ENCODE measurements at regions not wholly inside any gene's neighbourhood (a gene's known extent, or its start where the extent isn't known, plus 50 kb on each side); places are given as distances from the start of the nearest gene placed in this dataset.

- Histone ChIP-seq H3K4me3 (ENCODE audit: low read length in 2 of 2) (no peak overlapping the region), H3K27ac (ENCODE audit: low read length) (no peak overlapping the region), H3K36me3 (ENCODE audit: control insufficient read depth in 2 of 2, insufficient read depth in 2 of 2, low read length in 2 of 2) (no peaks in the 10 kb centered on the region), H3K9ac (ENCODE audit: low read length in 2 of 2) (no peak overlapping the region), H3K27me3 (ENCODE audit: control insufficient read depth in 1 of 2, insufficient read depth in 2 of 2, low read length in 2 of 2) (no peaks in the 10 kb centered on the region), H3K9me3 (ENCODE audit: control insufficient read depth in 2 of 2, low read length in 2 of 2) (no peaks in the 10 kb centered on the region), H3K4me1 (ENCODE audit: control insufficient read depth, insufficient read depth, low read length) (no peaks in the 10 kb centered on the region)
Measured at GRCh38 chr2:133717497-133717896, 149.2 kb upstream of the NCKAP5 start.

DNA sequence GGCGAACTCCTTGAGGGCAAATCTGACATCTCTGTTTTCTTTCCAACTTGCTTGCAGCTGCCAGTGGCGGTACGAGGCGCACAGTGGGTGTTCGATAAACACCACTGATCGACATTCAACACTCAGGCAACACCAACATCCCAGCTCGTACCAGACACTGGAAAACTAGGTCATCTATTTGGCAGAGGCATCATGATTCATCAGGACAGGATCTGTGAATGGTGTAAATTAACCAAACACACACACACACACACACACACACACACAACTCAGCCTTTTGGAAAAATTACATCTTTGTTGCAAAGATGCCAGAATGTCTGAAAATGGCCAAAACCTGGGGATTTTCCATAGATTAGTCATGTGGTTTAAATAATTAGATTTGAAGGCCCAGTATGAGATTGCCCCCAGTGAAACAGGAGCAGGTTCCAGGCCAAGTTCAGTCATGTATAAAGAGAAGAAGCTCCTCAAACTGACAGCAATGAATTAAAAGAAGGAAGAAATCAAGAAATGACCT, 150.5 kb upstream of the NCKAP5 start:
- no peaks in the 10 kb centered on the region for H3K4me1 ChIP-seq (ENCODE audit: control insufficient read depth, insufficient read depth, low read length)
- no peak overlapping the region for H3K27ac ChIP-seq (ENCODE audit: low read length)
- H3K9me3 ChIP-seq (ENCODE audit: control insufficient read depth in 2 of 2, low read length in 2 of 2), result no peaks in the 10 kb centered on the region
- H3K27me3 ChIP-seq (ENCODE audit: control insufficient read depth in 1 of 2, insufficient read depth in 2 of 2, low read length in 2 of 2), result no peaks in the 10 kb centered on the region
- no peak overlapping the region for H3K9ac ChIP-seq (ENCODE audit: low read length in 2 of 2)
- H3K4me3 ChIP-seq (ENCODE audit: low read length in 2 of 2), result no peak overlapping the region
- H3K36me3 ChIP-seq (ENCODE audit: control insufficient read depth in 2 of 2, insufficient read depth in 2 of 2, low read length in 2 of 2), result no peaks in the 10 kb centered on the region

GRCh38 chr2:133720429-133720828, 152.2 kb upstream of the NCKAP5 start:
- H3K27ac ChIP-seq (ENCODE audit: low read length), result no peak overlapping the region
- no peaks in the 10 kb centered on the region for H3K9me3 ChIP-seq (ENCODE audit: control insufficient read depth in 2 of 2, low read length in 2 of 2)
- H3K36me3 ChIP-seq (ENCODE audit: control insufficient read depth in 2 of 2, insufficient read depth in 2 of 2, low read length in 2 of 2), result no peaks in the 10 kb centered on the region
- H3K9ac ChIP-seq (ENCODE audit: low read length in 2 of 2), result no peak overlapping the region
- H3K27me3 ChIP-seq (ENCODE audit: control insufficient read depth in 1 of 2, insufficient read depth in 2 of 2, low read length in 2 of 2), result no peaks in the 10 kb centered on the region
- no peak overlapping the region for H3K4me3 ChIP-seq (ENCODE audit: low read length in 2 of 2)
- no peaks in the 10 kb centered on the region for H3K4me1 ChIP-seq (ENCODE audit: control insufficient read depth, insufficient read depth, low read length)

DNA sequence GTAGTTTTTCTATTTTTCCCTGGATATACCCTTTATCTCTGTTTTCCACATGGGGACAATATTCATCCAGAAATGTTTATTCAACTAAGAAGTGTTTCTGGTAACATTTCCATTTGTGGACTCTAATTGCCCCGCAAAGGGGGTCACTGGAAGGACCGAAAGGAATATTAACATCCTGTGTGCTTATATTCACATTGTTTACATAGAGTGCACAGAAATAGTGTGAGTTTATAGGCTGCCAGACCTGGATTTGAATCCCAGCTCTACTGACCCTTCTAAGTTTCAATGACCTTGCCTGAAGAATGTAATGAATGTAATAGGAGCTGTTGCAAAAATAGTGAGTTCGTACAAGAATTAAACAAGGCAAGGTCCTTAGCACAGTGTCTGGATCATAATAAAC, 152.9 kb upstream of the NCKAP5 start:
- Histone ChIP-seq H3K9ac (ENCODE audit: low read length in 2 of 2) (no peak overlapping the region), H3K4me1 (ENCODE audit: control insufficient read depth, insufficient read depth, low read length) (no peaks in the 10 kb centered on the region), H3K4me3 (ENCODE audit: low read length in 2 of 2) (no peak overlapping the region), H3K36me3 (ENCODE audit: control insufficient read depth in 2 of 2, insufficient read depth in 2 of 2, low read length in 2 of 2) (no peaks in the 10 kb centered on the region), H3K9me3 (ENCODE audit: control insufficient read depth in 2 of 2, low read length in 2 of 2) (no peaks in the 10 kb centered on the region), H3K27me3 (ENCODE audit: control insufficient read depth in 1 of 2, insufficient read depth in 2 of 2, low read length in 2 of 2) (no peaks in the 10 kb centered on the region), H3K27ac (ENCODE audit: low read length) (no peak overlapping the region)

DNA sequence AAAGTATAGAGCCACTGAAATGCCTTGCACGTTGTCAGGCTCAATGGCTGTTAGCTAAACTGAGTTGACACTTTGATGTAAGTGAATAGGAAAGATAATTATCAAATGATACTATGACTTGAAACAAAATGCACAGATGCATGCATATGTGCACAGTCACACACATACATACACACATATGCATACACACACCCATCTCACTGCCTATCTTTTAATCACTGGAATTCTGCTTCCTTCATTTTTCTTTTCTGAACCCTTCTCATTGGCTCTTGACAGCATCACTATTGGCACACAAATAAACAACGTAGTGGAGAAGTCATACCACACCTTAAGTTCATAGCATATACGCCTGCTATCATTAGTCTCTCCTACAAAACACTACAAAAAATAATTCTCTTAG, 154.9 kb upstream of the NCKAP5 start:
- Histone ChIP-seq H3K36me3 (ENCODE audit: control insufficient read depth in 2 of 2, insufficient read depth in 2 of 2, low read length in 2 of 2) (no peaks in the 10 kb centered on the region), H3K4me1 (ENCODE audit: control insufficient read depth, insufficient read depth, low read length) (peaks cover 6% of the 10 kb centered on the region)

DNA sequence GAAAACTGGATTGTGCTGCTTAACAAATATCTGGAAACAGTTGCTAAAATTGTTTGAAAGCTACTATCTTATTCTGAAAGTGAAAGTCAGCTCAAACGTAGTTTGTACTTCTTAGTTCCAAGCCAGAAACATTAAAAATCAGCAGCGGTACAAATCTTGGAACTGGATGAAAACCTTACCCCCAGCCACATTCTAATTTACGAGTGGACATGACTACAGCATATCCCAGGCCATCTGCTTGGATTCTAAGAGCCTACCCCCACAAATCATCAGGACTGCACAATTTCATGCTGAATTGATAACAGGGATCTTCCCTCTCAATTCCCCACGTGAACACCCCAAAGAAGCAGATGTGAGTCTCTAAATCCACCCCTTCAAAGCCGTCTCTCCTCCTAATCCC, 158.7 kb upstream of the NCKAP5 start:
- H3K27ac ChIP-seq (ENCODE audit: low read length), result no peak overlapping the region
- H3K9me3 ChIP-seq (ENCODE audit: control insufficient read depth in 2 of 2, low read length in 2 of 2), result no peaks in the 10 kb centered on the region
- no peaks in the 10 kb centered on the region for H3K36me3 ChIP-seq (ENCODE audit: control insufficient read depth in 2 of 2, insufficient read depth in 2 of 2, low read length in 2 of 2)
- no peak overlapping the region for H3K9ac ChIP-seq (ENCODE audit: low read length in 2 of 2)
- H3K4me1 ChIP-seq (ENCODE audit: control insufficient read depth, insufficient read depth, low read length), result peaks cover 6% of the 10 kb centered on the region
- H3K4me3 ChIP-seq (ENCODE audit: low read length in 2 of 2), result peak overlapping the region; percentile 29 to 50
- no peaks in the 10 kb centered on the region for H3K27me3 ChIP-seq (ENCODE audit: control insufficient read depth in 1 of 2, insufficient read depth in 2 of 2, low read length in 2 of 2)

More for the DNA sequence above, 154.9 kb upstream of the NCKAP5 start:
- Histone ChIP-seq H3K9ac (ENCODE audit: low read length in 2 of 2) (no peak overlapping the region), H3K27ac (ENCODE audit: low read length) (no peak overlapping the region), H3K4me3 (ENCODE audit: low read length in 2 of 2) (no peak overlapping the region), H3K9me3 (ENCODE audit: control insufficient read depth in 2 of 2, low read length in 2 of 2) (no peaks in the 10 kb centered on the region), H3K27me3 (ENCODE audit: control insufficient read depth in 1 of 2, insufficient read depth in 2 of 2, low read length in 2 of 2) (no peaks in the 10 kb centered on the region)

GRCh38 chr2:133732059-133732458, 163.8 kb upstream of the NCKAP5 start:
- no peak overlapping the region for H3K9ac ChIP-seq (ENCODE audit: low read length in 2 of 2)
- H3K4me1 ChIP-seq (ENCODE audit: control insufficient read depth, insufficient read depth, low read length), result peaks cover 4% of the 10 kb centered on the region
- H3K27ac ChIP-seq (ENCODE audit: low read length), result no peak overlapping the region
- no peaks in the 10 kb centered on the region for H3K27me3 ChIP-seq (ENCODE audit: control insufficient read depth in 1 of 2, insufficient read depth in 2 of 2, low read length in 2 of 2)
- H3K9me3 ChIP-seq (ENCODE audit: control insufficient read depth in 2 of 2, low read length in 2 of 2), result no peaks in the 10 kb centered on the region
- H3K4me3 ChIP-seq (ENCODE audit: low read length in 2 of 2), result no peak overlapping the region
- H3K36me3 ChIP-seq (ENCODE audit: control insufficient read depth in 2 of 2, insufficient read depth in 2 of 2, low read length in 2 of 2), result no peaks in the 10 kb centered on the region

DNA sequence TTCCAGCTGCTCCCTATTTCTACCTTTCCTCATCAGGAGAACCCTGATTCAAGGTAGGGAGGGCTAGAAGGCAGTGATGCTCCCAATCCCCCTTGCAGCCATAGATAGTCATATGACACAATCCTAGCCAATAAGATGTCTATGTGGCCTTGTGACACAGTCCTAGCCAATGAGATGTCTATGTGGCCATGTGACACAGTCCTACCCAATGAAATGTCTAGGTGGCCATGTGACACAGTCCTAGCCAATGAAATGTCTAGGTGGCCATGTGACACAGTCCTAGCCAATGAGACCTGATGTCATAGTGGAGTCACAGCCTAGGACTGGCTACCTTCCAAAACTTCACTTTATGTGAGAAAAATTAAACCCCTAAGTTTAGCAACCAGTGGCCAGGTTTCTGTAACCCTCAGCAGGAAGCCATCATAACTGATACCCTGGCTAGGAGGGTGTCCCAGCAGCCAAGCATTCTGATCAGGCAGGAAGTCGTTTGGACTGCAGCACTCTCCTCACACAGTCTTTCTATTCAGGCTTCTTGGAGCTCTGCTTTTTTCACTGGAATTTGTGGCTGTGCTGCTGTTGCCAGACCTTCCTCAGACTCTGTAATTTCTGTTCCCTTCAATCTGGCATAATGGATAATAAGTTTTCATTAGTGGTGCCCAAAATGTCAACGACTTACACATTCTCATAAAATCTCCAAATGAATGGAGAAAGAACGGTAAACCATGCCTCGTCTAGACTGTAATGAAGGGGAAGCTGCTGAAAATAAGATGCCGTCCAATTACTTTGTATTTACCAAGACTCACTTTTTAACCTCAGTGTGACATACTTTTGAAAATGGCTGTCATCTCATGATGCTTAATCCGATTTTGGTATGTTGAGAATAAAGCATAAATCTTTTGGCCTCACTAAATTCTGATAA, 165.0 kb upstream of the NCKAP5 start:
- H3K27ac ChIP-seq (ENCODE audit: low read length), result no peak overlapping the region
- H3K36me3 ChIP-seq (ENCODE audit: control insufficient read depth in 2 of 2, insufficient read depth in 2 of 2, low read length in 2 of 2), result no peaks in the 10 kb centered on the region
- H3K4me3 ChIP-seq (ENCODE audit: low read length in 2 of 2), result no peak overlapping the region
- no peak overlapping the region for H3K9ac ChIP-seq (ENCODE audit: low read length in 2 of 2)
- H3K4me1 ChIP-seq (ENCODE audit: control insufficient read depth, insufficient read depth, low read length), result no peaks in the 10 kb centered on the region
- H3K9me3 ChIP-seq (ENCODE audit: control insufficient read depth in 2 of 2, low read length in 2 of 2), result no peaks in the 10 kb centered on the region
- no peaks in the 10 kb centered on the region for H3K27me3 ChIP-seq (ENCODE audit: control insufficient read depth in 1 of 2, insufficient read depth in 2 of 2, low read length in 2 of 2)

GRCh38 chr2:133733901-133734255, 165.6 kb upstream of the NCKAP5 start:
- Histone ChIP-seq H3K27me3 (ENCODE audit: control insufficient read depth in 1 of 2, insufficient read depth in 2 of 2, low read length in 2 of 2) (no peaks in the 10 kb centered on the region), H3K27ac (ENCODE audit: low read length) (no peak overlapping the region), H3K9me3 (ENCODE audit: control insufficient read depth in 2 of 2, low read length in 2 of 2) (no peaks in the 10 kb centered on the region), H3K9ac (ENCODE audit: low read length in 2 of 2) (no peak overlapping the region), H3K4me1 (ENCODE audit: control insufficient read depth, insufficient read depth, low read length) (no peaks in the 10 kb centered on the region), H3K4me3 (ENCODE audit: low read length in 2 of 2) (no peak overlapping the region), H3K36me3 (ENCODE audit: control insufficient read depth in 2 of 2, insufficient read depth in 2 of 2, low read length in 2 of 2) (no peaks in the 10 kb centered on the region)

GRCh38 chr2:133734716-133735495, 166.6 kb upstream of the NCKAP5 start:
- H3K27ac ChIP-seq (ENCODE audit: low read length), result no peak overlapping the region
- no peaks in the 10 kb centered on the region for H3K36me3 ChIP-seq (ENCODE audit: control insufficient read depth in 2 of 2, insufficient read depth in 2 of 2, low read length in 2 of 2)
- H3K9me3 ChIP-seq (ENCODE audit: control insufficient read depth in 2 of 2, low read length in 2 of 2), result no peaks in the 10 kb centered on the region
- no peaks in the 10 kb centered on the region for H3K27me3 ChIP-seq (ENCODE audit: control insufficient read depth in 1 of 2, insufficient read depth in 2 of 2, low read length in 2 of 2)
- H3K4me3 ChIP-seq (ENCODE audit: low read length in 2 of 2), result no peak overlapping the region
- no peak overlapping the region for H3K9ac ChIP-seq (ENCODE audit: low read length in 2 of 2)
- H3K4me1 ChIP-seq (ENCODE audit: control insufficient read depth, insufficient read depth, low read length), result no peaks in the 10 kb centered on the region
